K562 (cell line): ENCODE measurements at regions not wholly inside any gene's neighbourhood (a gene's known extent, or its start where the extent isn't known, plus 50 kb on each side); places are given as distances from the start of the nearest gene placed in this dataset.

Source experiments
- ATAC-seq: fragments of 200-7000 bp; cut with Tn5 transposase; 3 replicates; pipeline ENCODE4 v1.9.1; 2020; ENCODE audit warnings: moderate library complexity
- BruUV-seq: library from RNA; stranded (reverse); fragments of 400-500 nt; replicated peaks from 2 replicates; lab custom pipeline; 2021; lab: Mats Ljungman, UMichigan
- CTCF ChIA-PET: fragments of 300-600 bp; formaldehyde crosslinking; extraction: SDS; loops from one replicate; lab custom pipeline; 2021; ENCODE audit warnings: low intra/inter-chr PET ratio; lab: Yijun Ruan, JAX
- POLR2A ChIA-PET: fragments of 300-600, 350-650 bp; sonication (Branson Sonifier 250); formaldehyde crosslinking; extraction: SDS; loops from one replicate; lab custom pipeline; 2021; ENCODE audit warnings: antibody characterized with exemption, inconsistent platforms; lab: Yijun Ruan, JAX
- DNase-seq, 4 experiments: peaks; one replicate each; pipeline versions ENCODE4 v3.0.0 to v3.0.0-alpha.2; 2011 to 2018; ENCODE audit warnings: low spot score in 3 of 4, mixed read lengths in 3 of 4; ENCODE audit errors: extremely low read depth in 1 of 4
- FAIRE-seq: peaks from 2 replicates; lab custom pipeline; 2011; peaks lifted over from hg19 to GRCh38; lab: Jason Lieb, UNC
- H2AFZ ChIP-seq: 2 replicates; pipeline ENCODE4 v1.6.0; 2011; ENCODE audit warnings: low read depth, low read length, control low read depth, inconsistent platforms
- H3K27ac ChIP-seq: fragments of 200-600 bp; 3 replicates; pipeline ENCODE4 v1.8.0; 2011; ENCODE audit warnings: low read depth, mild to moderate bottlenecking, control low read depth, inconsistent platforms, low read length, moderate library complexity, mixed read lengths; ENCODE audit errors: extremely low read depth
- H3K27me3 ChIP-seq, 2 experiments: fragments of 300-600 bp in 1 of 2; 2 replicates in 1 of 2; 3 replicates in 1 of 2; pipeline versions ENCODE4 v1.6.0 to v1.8.0; 2011; ENCODE audit warnings: inconsistent platforms in 2 of 2, low read length in 2 of 2, mild to moderate bottlenecking in 1 of 2, mixed read lengths in 1 of 2, moderate library complexity in 1 of 2; ENCODE audit not compliant: control insufficient read depth in 2 of 2, insufficient read depth in 2 of 2
- H3K36me3 ChIP-seq: fragments of 300-600 bp; 3 replicates; pipeline ENCODE4 v1.8.0; 2011; ENCODE audit warnings: mild to moderate bottlenecking, low read length, inconsistent platforms; ENCODE audit not compliant: control insufficient read depth, insufficient read depth
- H3K4me1 ChIP-seq, 2 experiments: fragments of 200-600 bp in 1 of 2; replicated peaks in 1 of 2; 2 replicates in 1 of 2; 3 replicates in 1 of 2; pipeline versions ENCODE4 v1.5.1 to v1.8.0; 2011; ENCODE audit warnings: inconsistent platforms in 2 of 2, low read length in 2 of 2, mild to moderate bottlenecking in 1 of 2, mixed read lengths in 1 of 2, moderate library complexity in 1 of 2; ENCODE audit not compliant: control insufficient read depth in 2 of 2, insufficient read depth in 2 of 2
- H3K4me2 ChIP-seq: 2 replicates; pipeline ENCODE4 v1.6.1; 2011; ENCODE audit warnings: low read length, control low read depth, inconsistent platforms, mixed read lengths; ENCODE audit not compliant: insufficient read depth
- H3K4me3 ChIP-seq: fragments of 200-600 bp; sonication (generic), shearing (Covaris generic); 2 replicates; pipeline ENCODE4 v1.5.1; 2016; ENCODE audit warnings: control low read depth, inconsistent platforms
- H3K79me2 ChIP-seq: fragments of 200-600 bp; 3 replicates; pipeline ENCODE4 v1.8.0; 2011; ENCODE audit warnings: low read length, inconsistent platforms; ENCODE audit not compliant: control insufficient read depth, insufficient read depth
- H3K9ac ChIP-seq, 2 experiments: 2 replicates each; pipeline versions ENCODE4 v1.6.0 to v1.6.1; 2011; ENCODE audit warnings: low read depth in 2 of 2, low read length in 2 of 2, control low read depth in 1 of 2, inconsistent platforms in 1 of 2, mild to moderate bottlenecking in 1 of 2, mixed read lengths in 1 of 2; ENCODE audit not compliant: insufficient read depth in 1 of 2
- H3K9me1 ChIP-seq: one replicate; pipeline ENCODE4 v1.6.0; 2011; ENCODE audit warnings: inconsistent platforms, mild to moderate bottlenecking, low read length, moderate library complexity; ENCODE audit not compliant: control insufficient read depth, insufficient read depth
- H3K9me3 ChIP-seq: replicated peaks from 2 replicates; pipeline ENCODE4 v1.5.1; 2011; ENCODE audit warnings: low read depth, low read length, inconsistent platforms; ENCODE audit not compliant: control insufficient read depth, insufficient read depth
- H4K20me1 ChIP-seq: replicated peaks from 2 replicates; pipeline ENCODE4 v1.6.1; 2011; ENCODE audit warnings: low read length, inconsistent platforms, mixed read lengths; ENCODE audit not compliant: control insufficient read depth, insufficient read depth
- CHAMP1 ChIP-seq: fragments of 450-650 bp; IDR thresholded peaks from 2 replicates; pipeline ENCODE4 v1.6.1; 2016; ENCODE audit warnings: mild to moderate bottlenecking
- DEAF1 ChIP-seq: fragments of 450-650 bp; formaldehyde crosslinking; IDR thresholded peaks from 2 replicates; pipeline ENCODE4 v1.4.0; 2020; ENCODE audit warnings: mild to moderate bottlenecking, moderate library complexity
- MCM5 ChIP-seq: fragments of 450-650 bp; IDR thresholded peaks from 2 replicates; pipeline ENCODE4 v1.6.1; 2016; ENCODE audit warnings: low read depth
- NFE2L1 ChIP-seq: fragments of 450-650 bp; IDR thresholded peaks from 2 replicates; pipeline ENCODE4 v1.6.1; 2016; ENCODE audit warnings: missing genetic modification characterization, low read depth, mild to moderate bottlenecking, missing compliant biosample characterization, moderate library complexity, borderline replicate concordance
- PTRF ChIP-seq: fragments of 450-650 bp; IDR thresholded peaks from 2 replicates; pipeline ENCODE4 v1.6.1; 2016; ENCODE audit warnings: mild to moderate bottlenecking, missing genetic modification characterization, missing compliant biosample characterization
- WGBS: fragments of 100-300 bp; shearing (Covaris generic); methylation state at CpG from one replicate; pipeline ENCODE4 v1.1.6; 2016; ENCODE audit warnings: low coverage, mixed read lengths; ENCODE audit not compliant: insufficient coverage; ENCODE audit errors: missing lambda C conversion rate; 5-methylcytosine and 5-hydroxymethylcytosine counted together
- in situ Hi-C: fragments of 300-500 bp; cut with MboI; formaldehyde crosslinking; loops from 4 replicates; pipeline ENCODE4 v1.15.0; 2018; ENCODE audit warnings: inconsistent platforms, mixed read lengths
- intact Hi-C: fragments of 100-400 bp; cut with micrococcal nuclease; formaldehyde crosslinking; loops from 2 replicates; pipeline ENCODE4 v1.14.2; 2022
- TF ChIP-seq, protein P1 (sequence below): fragments of 450-650 bp; IDR thresholded peaks from 2 replicates; pipeline ENCODE4 v1.6.1; 2016; ENCODE audit warnings: antibody characterized with exemption

DNA sequence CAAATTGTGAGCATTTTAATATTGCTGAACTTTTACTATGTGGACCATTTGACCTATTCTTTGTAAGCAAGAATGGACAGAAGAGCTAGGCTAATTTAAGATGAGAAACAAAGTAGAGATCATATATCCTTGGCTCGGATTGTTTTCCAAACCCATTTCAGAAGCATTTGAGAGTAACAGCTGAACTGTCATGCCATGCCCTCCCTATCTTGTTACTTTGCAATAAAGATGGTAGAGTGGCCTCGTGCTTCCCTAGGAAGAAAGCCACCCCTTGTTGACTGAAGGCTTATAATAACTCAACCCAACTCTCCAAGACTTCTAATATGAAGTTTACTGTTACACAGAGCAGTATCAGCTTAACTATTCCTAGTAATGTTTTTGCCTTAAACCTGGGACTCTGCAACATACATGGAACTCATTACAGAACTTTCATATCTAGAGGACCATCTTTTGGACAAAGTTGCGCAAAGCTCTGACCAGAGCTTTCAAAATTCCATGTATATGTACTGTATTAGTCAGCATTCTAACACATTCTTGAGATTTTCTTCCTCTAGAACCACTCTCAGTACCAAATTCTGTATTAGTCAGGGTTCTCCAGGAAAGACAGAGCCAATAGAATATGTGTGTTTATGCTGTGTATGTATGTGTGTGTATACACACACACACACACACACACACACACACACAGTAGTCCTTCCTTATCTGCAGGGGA, 68.7 kb downstream of the ADAMTS1 start:
- CTCF ChIA-PET: no interaction called here
- intact Hi-C loops (no loop called here), in situ Hi-C loops (no loop called here)

More for the DNA sequence above, 68.7 kb downstream of the ADAMTS1 start:
- Histone ChIP-seq H3K36me3 (no peaks in the 10 kb centered on the region), H3K9ac (no peak overlapping the region), H2AFZ (no peak overlapping the region)
- FAIRE-seq (no peak), ATAC-seq (no peak)
- 0% methylated on average over 3 of the region's 3 CpGs for WGBS
- no peak for TF ChIP-seq MCM5
- TF ChIP-seq DEAF1: no peak
- TF ChIP-seq, protein P1, sequence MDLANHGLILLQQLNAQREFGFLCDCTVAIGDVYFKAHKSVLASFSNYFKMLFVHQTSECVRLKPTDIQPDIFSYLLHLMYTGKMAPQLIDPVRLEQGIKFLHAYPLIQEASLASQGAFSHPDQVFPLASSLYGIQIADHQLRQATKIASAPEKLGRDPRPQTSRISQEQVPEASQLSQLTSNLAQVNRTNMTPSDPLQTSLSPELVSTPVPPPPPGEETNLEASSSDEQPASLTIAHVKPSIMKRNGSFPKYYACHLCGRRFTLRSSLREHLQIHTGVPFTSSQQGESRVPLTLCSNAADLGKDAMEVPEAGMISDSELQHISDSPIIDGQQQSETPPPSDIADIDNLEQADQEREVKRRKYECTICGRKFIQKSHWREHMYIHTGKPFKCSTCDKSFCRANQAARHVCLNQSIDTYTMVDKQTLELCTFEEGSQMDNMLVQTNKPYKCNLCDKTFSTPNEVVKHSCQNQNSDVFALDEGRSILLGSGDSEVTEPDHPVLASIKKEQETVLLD: no peak
- TF ChIP-seq CHAMP1: no peak
- TF ChIP-seq PTRF: no peak
- TF ChIP-seq NFE2L1 (tag): no peak
- TF ChIP-seq, all 486 proteins: peak for 0
- BruUV-seq: no TSS peak
- no peaks in the 10 kb centered on the region for H3K79me2 ChIP-seq
- H3K4me3 ChIP-seq: no peak overlapping the region
- POLR2A ChIA-PET: no interaction called here
- H4K20me1 ChIP-seq: no peaks in the 10 kb centered on the region
- H3K4me2 ChIP-seq: no peak overlapping the region
- H3K9me1 ChIP-seq: no peaks in the 10 kb centered on the region
- no peak for DNase-seq
- no peaks in the 10 kb centered on the region for H3K27me3 ChIP-seq
- H3K9me3 ChIP-seq: no peaks in the 10 kb centered on the region; the same call in 1 of the 2 replicates
- no peaks in the 10 kb centered on the region for H3K4me1 ChIP-seq
- H3K27ac ChIP-seq: no peak overlapping the region
